Testis (tissue), 2 donors: ENCODE measurements at regions not wholly inside any gene's neighbourhood (a gene's known extent, or its start where the extent isn't known, plus 50 kb on each side); places are given as distances from the start of the nearest gene placed in this dataset.
"Not testable (repeated sequence)": the region's sequence is repeated elsewhere in the genome, so short reads cannot be mapped to it uniquely, and the experiment has no call there.

Experiments
- DNase-seq: peaks from one replicate; pipeline ENCODE4 v3.0.0-alpha.2; 2019
- H3K27ac ChIP-seq, 2 donors: fragments of 200-600 bp; sonication (generic); one replicate each; pipeline ENCODE4 v1.5.1; 2019
- H3K27me3 ChIP-seq: fragments of 200-600 bp; sonication (generic); one replicate; pipeline ENCODE4 v1.5.1; 2019
- H3K36me3 ChIP-seq: fragments of 200-600 bp; sonication (generic); one replicate; pipeline ENCODE4 v1.5.1; 2017; ENCODE audit warnings: low read depth; ENCODE audit errors: missing control alignments
- H3K4me1 ChIP-seq: fragments of 200-600 bp; sonication (generic); one replicate; pipeline ENCODE4 v1.5.1; 2019
- H3K4me3 ChIP-seq, 2 donors: fragments of 200-600 bp; sonication (generic); one replicate each; pipeline ENCODE4 v1.5.1; 2017 to 2019
- H3K9me3 ChIP-seq: fragments of 200-600 bp; sonication (generic); one replicate; pipeline ENCODE4 v1.5.1; 2017
- CTCF ChIP-seq, 3 experiments: fragments of 450-650 bp in 2 of 3; fragments of 200-600 bp in 1 of 3; sonication (generic) in 1 of 3; IDR thresholded peaks; one replicate each; pipeline ENCODE4 v1.5.1; 2016 to 2019; ENCODE audit warnings: antibody characterized with exemption in 3 of 3, mild to moderate bottlenecking in 2 of 3, moderate library complexity in 1 of 3
- POLR2A ChIP-seq: fragments of 450-650 bp; IDR thresholded peaks from one replicate; pipeline ENCODE4 v1.6.1; 2017; ENCODE audit warnings: antibody characterized with exemption, mild to moderate bottlenecking, moderate library complexity
- WGBS, 2 donors: methylation state at CpG; one replicate each; pipeline ENCODE4 v1.1.5; 2018; 5-methylcytosine and 5-hydroxymethylcytosine counted together
- intact Hi-C: fragments of 100-400 bp; cut with DNase I; formaldehyde crosslinking; loops from one replicate; pipeline ENCODE4 v1.15.1; 2023; ENCODE audit warnings: low total_unique reads

- Histone ChIP-seq H3K27me3 (no peaks in the 10 kb centered on the region), H3K4me1 (no peaks in the 10 kb centered on the region), H3K36me3 (no peaks in the 10 kb centered on the region), H3K27ac (no peak overlapping the region), H3K9me3 (no peaks in the 10 kb centered on the region), H3K4me3 (no peak overlapping the region)
- TF ChIP-seq CTCF (IDR thresholded peaks at IDR 0.05), result no peak
- TF ChIP-seq POLR2A, result no peak
- intact Hi-C loops, result no loop called here
- no peak for DNase-seq
Observed at GRCh38 chr2:138095336-138095735, 131.1 kb downstream of the HNMT start.

- H3K27me3 ChIP-seq, H3K9me3 ChIP-seq, H3K4me1 ChIP-seq, H3K36me3 ChIP-seq, intact Hi-C loops, DNase-seq, H3K27ac ChIP-seq, H3K4me3 ChIP-seq: not testable (repeated sequence)
- WGBS, 2 donors, result 97 to 99% methylated on average over 3 of the region's 3 CpGs
Observed at GRCh38 chr2:138099288-138099687, 135.0 kb downstream of the HNMT start.

GRCh38 chr2:138101718-138102117 lies 137.4 kb downstream of the HNMT start:
- Histone ChIP-seq H3K9me3 (no peaks in the 10 kb centered on the region), H3K27ac (no peak overlapping the region), H3K27me3 (no peaks in the 10 kb centered on the region), H3K4me3 (no peak overlapping the region), H3K36me3 (no peaks in the 10 kb centered on the region), H3K4me1 (no peaks in the 10 kb centered on the region)
- intact Hi-C loops, result no loop called here
- no peak for DNase-seq
- TF ChIP-seq POLR2A, result no peak
- no peak for TF ChIP-seq CTCF (IDR thresholded peaks at IDR 0.05)
- 84 to 93% methylated on average over 2 of the region's 2 CpGs for WGBS, 2 donors

GRCh38 chr2:138102664-138103063 lies 138.4 kb downstream of the HNMT start:
- Histone ChIP-seq H3K9me3 (no peaks in the 10 kb centered on the region), H3K27me3 (no peaks in the 10 kb centered on the region), H3K4me3 (no peak overlapping the region), H3K4me1 (no peaks in the 10 kb centered on the region), H3K27ac (no peak overlapping the region), H3K36me3 (no peaks in the 10 kb centered on the region)
- TF ChIP-seq POLR2A (no peak), CTCF (IDR thresholded peaks at IDR 0.05) (no peak)
- DNase-seq, result no peak
- intact Hi-C loops, result no loop called here

GRCh38 chr2:138103156-138103555 lies 138.9 kb downstream of the HNMT start:
- H3K4me1 ChIP-seq, result no peaks in the 10 kb centered on the region
- no peak overlapping the region for H3K4me3 ChIP-seq
- DNase-seq, result no peak
- no peak for TF ChIP-seq POLR2A
- H3K36me3 ChIP-seq, result no peaks in the 10 kb centered on the region
- 92 to 100% methylated on average over 1 of the region's 1 CpG for WGBS, 2 donors
- no peaks in the 10 kb centered on the region for H3K27me3 ChIP-seq
- no peaks in the 10 kb centered on the region for H3K9me3 ChIP-seq
- H3K27ac ChIP-seq, result no peak overlapping the region
- intact Hi-C loops, result no loop called here

- Histone ChIP-seq H3K9me3 (no peaks in the 10 kb centered on the region), H3K4me1 (no peaks in the 10 kb centered on the region), H3K27ac (no peak overlapping the region), H3K36me3 (no peaks in the 10 kb centered on the region), H3K27me3 (no peaks in the 10 kb centered on the region), H3K4me3 (no peak overlapping the region)
- TF ChIP-seq CTCF (IDR thresholded peaks at IDR 0.05), result no peak
- no peak for TF ChIP-seq POLR2A
- 93 to 95% methylated on average over 1 of the region's 1 CpG for WGBS, 2 donors
- no peak for DNase-seq
- intact Hi-C loops, result no loop called here
Observed at GRCh38 chr2:138104071-138104470, 139.8 kb downstream of the HNMT start.
